Neural progenitor cell (in vitro differentiated cells): ENCODE measurements at regions not wholly inside any gene's neighbourhood (a gene's known extent, or its start where the extent isn't known, plus 50 kb on each side); places are given as distances from the start of the nearest gene placed in this dataset.
"Not testable (repeated sequence)": the region's sequence is repeated elsewhere in the genome, so short reads cannot be mapped to it uniquely, and the experiment has no call there.

Source experiments
- DNase-seq: peaks from one replicate; pipeline ENCODE4 v3.0.0-alpha.2; 2016; ENCODE audit warnings: low spot score
- H2AFZ ChIP-seq: fragments of 200-600 bp; sonication (generic); replicated peaks from 2 replicates; pipeline ENCODE4 v1.6.1; 2016; ENCODE audit warnings: antibody characterized with exemption
- H3F3A ChIP-seq: fragments of 200-600 bp; sonication (generic); 2 replicates; pipeline ENCODE4 v1.6.1; 2016; ENCODE audit warnings: antibody characterized with exemption, low read depth
- H3K27ac ChIP-seq: fragments of 200-600 bp; sonication (generic); 2 replicates; pipeline ENCODE4 v1.5.1; 2016; ENCODE audit warnings: mild to moderate bottlenecking
- H3K27me3 ChIP-seq: fragments of 200-600 bp; sonication (generic); 2 replicates; pipeline ENCODE4 v1.6.1; 2016; ENCODE audit warnings: mild to moderate bottlenecking, moderate library complexity
- H3K36me3 ChIP-seq: fragments of 200-600 bp; sonication (generic); 2 replicates; pipeline ENCODE4 v1.5.1; 2016
- H3K4me1 ChIP-seq: fragments of 200-600 bp; sonication (generic); 2 replicates; pipeline ENCODE4 v1.6.1; 2016; ENCODE audit warnings: mixed run types
- H3K4me2 ChIP-seq: fragments of 200-600 bp; sonication (generic); 2 replicates; pipeline ENCODE4 v1.6.1; 2016
- H3K4me3 ChIP-seq: fragments of 200-600 bp; sonication (generic); 2 replicates; pipeline ENCODE4 v1.5.1; 2016
- H3K79me2 ChIP-seq: fragments of 200-600 bp; sonication (generic); 2 replicates; pipeline ENCODE4 v1.6.1; 2016; ENCODE audit warnings: low read depth
- H3K9ac ChIP-seq: fragments of 200-600 bp; sonication (generic); 2 replicates; pipeline ENCODE4 v1.6.1; 2016
- H3K9me3 ChIP-seq: fragments of 200-600 bp; sonication (generic); 2 replicates; pipeline ENCODE4 v1.5.1; 2016; ENCODE audit warnings: low read depth
- H4K20me1 ChIP-seq: fragments of 200-600 bp; sonication (generic); 2 replicates; pipeline ENCODE4 v1.6.1; 2016; ENCODE audit warnings: low read depth
- H3K27ac Mint-ChIP-seq: 3 replicates; pipeline ENCODE4 v1.8.0; 2021; ENCODE audit warnings: mixed read lengths
- H3K27me3 Mint-ChIP-seq: 2 replicates; pipeline ENCODE4 v1.8.0; 2022; ENCODE audit warnings: low read depth, mild to moderate bottlenecking, inconsistent platforms, moderate library complexity, mixed read lengths; ENCODE audit not compliant: insufficient read depth
- H3K36me3 Mint-ChIP-seq: 3 replicates; pipeline ENCODE4 v1.8.0; 2021; ENCODE audit warnings: mixed read lengths
- H3K4me1 Mint-ChIP-seq: 3 replicates; pipeline ENCODE4 v1.8.0; 2021; ENCODE audit warnings: mixed read lengths
- H3K4me3 Mint-ChIP-seq: 3 replicates; pipeline ENCODE4 v1.8.0; 2021; ENCODE audit warnings: mild to moderate bottlenecking, moderate library complexity, mixed read lengths
- H3K9me3 Mint-ChIP-seq: 3 replicates; pipeline ENCODE4 v1.8.0; 2020; ENCODE audit warnings: mixed read lengths
- CTCF ChIP-seq: fragments of 200-600 bp; sonication (generic); IDR thresholded peaks from 2 replicates; pipeline ENCODE4 v1.5.1; 2017; ENCODE audit warnings: antibody characterized with exemption, mild to moderate bottlenecking
- EZH2 ChIP-seq: fragments of 200-600 bp; sonication (generic); IDR thresholded peaks from 2 replicates; pipeline ENCODE4 v1.6.1; 2017; ENCODE audit warnings: antibody characterized with exemption, mild to moderate bottlenecking, moderate library complexity
- EZH2phosphoT487 ChIP-seq: fragments of 200-600 bp; sonication (generic); IDR thresholded peaks from 2 replicates; pipeline ENCODE4 v1.6.1; 2017; ENCODE audit warnings: antibody characterized with exemption

GRCh38 chr6:56720882-56721281, 78.2 kb upstream of the DST start:
- Histone ChIP-seq H3K4me3 (no peak overlapping the region), H3K27me3 (no peaks in the 10 kb centered on the region), H4K20me1 (peaks cover 21% of the 10 kb centered on the region), H3K79me2 (peaks cover 91% of the 10 kb centered on the region), H3K4me2 (no peak overlapping the region), H3K27ac (no peak overlapping the region), H3F3A (peaks cover 15% of the 10 kb centered on the region), H3K9ac (no peak overlapping the region), H3K9me3 (peaks cover 4% of the 10 kb centered on the region), H3K36me3 (peaks cover 12% of the 10 kb centered on the region), H3K4me1 (peaks cover 17% of the 10 kb centered on the region), H2AFZ (no peak overlapping the region)
- DNase-seq: no peak
- peaks cover 31% of the 10 kb centered on the region for H3K36me3 Mint-ChIP-seq
- peaks cover 40% of the 10 kb centered on the region for H3K4me1 Mint-ChIP-seq
- TF ChIP-seq EZH2phosphoT487 (no peak), EZH2 (no peak), CTCF (no peak)
- H3K9me3 Mint-ChIP-seq: peaks cover 32% of the 10 kb centered on the region
- H3K4me3 Mint-ChIP-seq: no peak overlapping the region
- H3K27me3 Mint-ChIP-seq: peaks cover 5% of the 10 kb centered on the region
- H3K27ac Mint-ChIP-seq: no peak overlapping the region

GRCh38 chr6:56720202-56720601, 77.5 kb upstream of the DST start:
- H3K9me3 ChIP-seq, H3K9ac ChIP-seq, DNase-seq, H3K4me3 Mint-ChIP-seq, H3K27ac Mint-ChIP-seq, H3K4me3 ChIP-seq, H2AFZ ChIP-seq, H3K27me3 Mint-ChIP-seq, H3K27me3 ChIP-seq, H3K4me2 ChIP-seq, H3K27ac ChIP-seq: not testable (repeated sequence)
- H3K9me3 Mint-ChIP-seq: peaks cover 32% of the 10 kb centered on the region
- H3F3A ChIP-seq: peaks cover 22% of the 10 kb centered on the region
- H4K20me1 ChIP-seq: peaks cover 21% of the 10 kb centered on the region
- H3K36me3 Mint-ChIP-seq: peaks cover 31% of the 10 kb centered on the region
- peaks cover 42% of the 10 kb centered on the region for H3K4me1 Mint-ChIP-seq
- H3K36me3 ChIP-seq: peaks cover 12% of the 10 kb centered on the region
- H3K79me2 ChIP-seq: peaks cover 89% of the 10 kb centered on the region
- H3K4me1 ChIP-seq: peaks cover 17% of the 10 kb centered on the region

DNA sequence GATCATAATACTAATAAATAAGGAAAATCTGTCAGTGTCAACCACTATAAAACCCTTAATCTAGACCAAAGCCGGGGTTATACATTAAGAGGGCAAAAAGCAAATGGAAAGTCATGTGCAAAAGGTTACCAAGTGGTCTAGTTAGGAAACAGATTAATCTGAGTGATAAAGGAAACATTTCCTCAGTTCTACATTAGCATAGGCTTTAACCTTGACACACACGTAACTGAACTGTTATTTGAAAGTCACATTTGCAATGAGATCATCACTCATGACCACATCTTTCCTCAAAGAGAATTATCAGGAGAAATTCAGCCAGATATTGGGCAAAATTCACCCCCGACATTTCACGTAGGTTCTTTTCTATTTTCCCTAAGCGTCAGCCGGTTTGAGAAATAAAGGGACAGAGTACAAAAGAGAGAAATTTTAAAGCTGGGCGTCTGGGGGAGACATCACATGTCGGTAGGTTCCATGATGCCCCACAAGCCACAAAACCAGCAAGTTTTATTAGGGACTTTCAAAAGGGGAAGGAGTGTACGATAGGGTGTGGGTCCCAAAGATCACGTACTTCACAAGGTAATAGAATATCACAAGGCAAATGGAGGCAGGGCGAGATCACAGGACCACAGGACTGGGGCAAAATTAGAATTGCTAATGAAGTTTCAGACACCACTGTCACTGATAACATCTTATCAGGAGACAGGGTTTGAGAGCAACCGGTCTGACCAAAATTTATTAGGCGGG, 76.8 kb upstream of the DST start:
- H3K27ac Mint-ChIP-seq, H3K4me3 Mint-ChIP-seq, H3K4me3 ChIP-seq, H3K9ac ChIP-seq, H3K27ac ChIP-seq, H3K9me3 ChIP-seq, H3K27me3 ChIP-seq, DNase-seq, H3K4me2 ChIP-seq, H3K27me3 Mint-ChIP-seq, H2AFZ ChIP-seq: not testable (repeated sequence)
- Histone ChIP-seq H3K79me2 (peaks cover 89% of the 10 kb centered on the region), H3K4me1 (peaks cover 22% of the 10 kb centered on the region), H3K36me3 (peaks cover 12% of the 10 kb centered on the region), H4K20me1 (peaks cover 23% of the 10 kb centered on the region), H3F3A (peaks cover 28% of the 10 kb centered on the region)
- peaks cover 32% of the 10 kb centered on the region for H3K9me3 Mint-ChIP-seq
- peaks cover 31% of the 10 kb centered on the region for H3K36me3 Mint-ChIP-seq
- H3K4me1 Mint-ChIP-seq: peaks cover 45% of the 10 kb centered on the region

GRCh38 chr6:56718236-56718635, 75.5 kb upstream of the DST start:
- H3K4me3 ChIP-seq: no peak overlapping the region
- H4K20me1 ChIP-seq: peaks cover 36% of the 10 kb centered on the region
- H3K36me3 ChIP-seq: peaks cover 12% of the 10 kb centered on the region
- H3F3A ChIP-seq: peaks cover 28% of the 10 kb centered on the region
- Mint-ChIP-seq H3K4me1 (peaks cover 55% of the 10 kb centered on the region), H3K36me3 (peaks cover 28% of the 10 kb centered on the region), H3K4me3 (no peak overlapping the region), H3K27me3 (peaks cover 5% of the 10 kb centered on the region), H3K27ac (no peak overlapping the region), H3K9me3 (peaks cover 32% of the 10 kb centered on the region)
- no peak overlapping the region for H3K4me2 ChIP-seq
- H3K4me1 ChIP-seq: peaks cover 27% of the 10 kb centered on the region
- no peak overlapping the region for H2AFZ ChIP-seq
- peaks cover 4% of the 10 kb centered on the region for H3K9me3 ChIP-seq
- DNase-seq: no peak
- H3K79me2 ChIP-seq: peaks cover 89% of the 10 kb centered on the region
- no peak overlapping the region for H3K27ac ChIP-seq
- H3K9ac ChIP-seq: no peak overlapping the region
- no peaks in the 10 kb centered on the region for H3K27me3 ChIP-seq
- TF ChIP-seq CTCF (no peak), EZH2 (no peak)
